Uterus (tissue), 2 donors: ENCODE measurements at regions not wholly inside any gene's neighbourhood (a gene's known extent, or its start where the extent isn't known, plus 50 kb on each side); places are given as distances from the start of the nearest gene placed in this dataset.

Source experiments
- CTCF ChIP-seq, 4 experiments: fragments of 200-600 bp in 2 of 4; fragments of 450-650 bp in 2 of 4; sonication (generic) in 2 of 4; IDR thresholded peaks; one replicate each; pipeline ENCODE4 v1.5.1; 2016 to 2019; ENCODE audit warnings: antibody characterized with exemption in 4 of 4, mild to moderate bottlenecking in 2 of 4, moderate library complexity in 1 of 4
- POLR2A ChIP-seq, 2 donors: fragments of 450-650 bp; IDR thresholded peaks; one replicate each; pipeline ENCODE4 v1.6.1; 2016; ENCODE audit warnings: antibody characterized with exemption in 2 of 2, mild to moderate bottlenecking in 1 of 2, moderate library complexity in 1 of 2

GRCh38 chr11:109034339-109034696 lies 369.4 kb downstream of the DDX10 start:
- no peak for TF ChIP-seq CTCF (IDR thresholded peaks at IDR 0.05)
- TF ChIP-seq POLR2A (IDR thresholded peaks at IDR 0.05) = no peak
